Stomach (tissue), 8 donors: ENCODE measurements at regions not wholly inside any gene's neighbourhood (a gene's known extent, or its start where the extent isn't known, plus 50 kb on each side); places are given as distances from the start of the nearest gene placed in this dataset.

Source experiments
- DNase-seq, 2 donors: peaks; one replicate each; pipeline versions ENCODE4 v3.0.0 to v3.0.0-alpha.2; 2013 to 2019
- H3K27ac ChIP-seq, 5 donors: fragments of 200-600 bp in 4 of 5; sonication (generic) in 4 of 5; one replicate each; pipeline ENCODE4 v1.5.1; 2013 to 2019; ENCODE audit warnings: mild to moderate bottlenecking in 1 of 5, moderate library complexity in 1 of 5
- H3K27me3 ChIP-seq, 3 donors: fragments of 200-600 bp; sonication (generic); one replicate each; pipeline ENCODE4 v1.5.1; 2017 to 2019; ENCODE audit warnings: mixed run types in 1 of 3
- H3K36me3 ChIP-seq, 4 donors: fragments of 200-600 bp; sonication (generic); 1 replicate in 3 of 4; 2 replicates in 1 of 4; pipeline ENCODE4 v1.5.1; 2016 to 2019
- H3K4me1 ChIP-seq, 4 donors: fragments of 200-600 bp; sonication (generic); one replicate each; pipeline ENCODE4 v1.5.1; 2016 to 2019
- H3K4me3 ChIP-seq, 4 donors: fragments of 200-600 bp; sonication (generic) in 3 of 4; one replicate each; pipeline ENCODE4 v1.5.1; 2016 to 2019; ENCODE audit warnings: mild to moderate bottlenecking in 1 of 4
- H3K9me3 ChIP-seq, 4 donors: fragments of 200-600 bp; sonication (generic); one replicate each; pipeline ENCODE4 v1.5.1; 2016 to 2019
- CTCF ChIP-seq, 7 experiments: fragments of 450-650 bp in 4 of 7; fragments of 200-600 bp in 3 of 7; sonication (generic) in 3 of 7; IDR thresholded peaks; one replicate each; pipeline ENCODE4 v1.5.1; 2016 to 2019; ENCODE audit warnings: antibody characterized with exemption in 7 of 7, control low read depth in 2 of 7, mild to moderate bottlenecking in 1 of 7
- EP300 ChIP-seq: sonication (generic); formaldehyde crosslinking; IDR thresholded peaks from one replicate; pipeline ENCODE4 v1.6.1; 2017; ENCODE audit warnings: antibody characterized with exemption
- POLR2A ChIP-seq, 4 donors: fragments of 450-650 bp; IDR thresholded peaks; one replicate each; pipeline ENCODE4 v1.6.1; 2016; ENCODE audit warnings: antibody characterized with exemption in 4 of 4, control low read depth in 2 of 4, mild to moderate bottlenecking in 1 of 4, moderate library complexity in 1 of 4
- POLR2AphosphoS5 ChIP-seq, 3 donors: sonication (generic); formaldehyde crosslinking; IDR thresholded peaks; one replicate each; pipeline ENCODE4 v1.6.1; 2016; ENCODE audit warnings: antibody characterized with exemption in 3 of 3
- WGBS, 5 donors: extraction: QIAGEN DNeasy Blood & Tissue Kit in 3 of 5; methylation state at CpG; one replicate each; pipeline versions ENCODE4 v1.1.5 to v1.1.7; 2013 to 2018; 5-methylcytosine and 5-hydroxymethylcytosine counted together
- intact Hi-C: fragments of 100-400 bp; cut with DNase I; formaldehyde crosslinking; loops from one replicate; pipeline ENCODE4 v1.15.1; 2023; ENCODE audit warnings: low total_unique reads
- donor health status: healthy with polysubstance abuse.
- donor health status: Bipolar disorder and iron deficiency.
- donor health status: healthy.

GRCh38 chr10:120138689-120139088, 246.2 kb downstream of the SEC23IP start:
- H3K4me1 ChIP-seq, result no peaks in the 10 kb centered on the region
- no peak overlapping the region for H3K27ac ChIP-seq
- no peaks in the 10 kb centered on the region for H3K9me3 ChIP-seq
- 57 to 74% (median 65%) methylated on average over 3 of the region's 3 CpGs for WGBS, 5 donors
- H3K27me3 ChIP-seq, result peaks cover 0 to 2% (median 0%) of the 10 kb centered on the region in 3 donors
- H3K36me3 ChIP-seq, result no peaks in the 10 kb centered on the region
- TF ChIP-seq EP300, result no peak
- TF ChIP-seq CTCF (IDR thresholded peaks at IDR 0.05), result no peak
- no peak for TF ChIP-seq POLR2A (IDR thresholded peaks at IDR 0.05)
- no peak for TF ChIP-seq POLR2AphosphoS5 (IDR thresholded peaks at IDR 0.05)
- no peak for DNase-seq
- intact Hi-C loops, result no loop called here
- H3K4me3 ChIP-seq, result no peak overlapping the region

- Histone ChIP-seq H3K9me3 (no peaks in the 10 kb centered on the region), H3K4me1 (no peaks in the 10 kb centered on the region), H3K27ac (no peak overlapping the region), H3K36me3 (no peaks in the 10 kb centered on the region), H3K27me3 (peaks cover 0 to 14% (median 0%) of the 10 kb centered on the region in 3 donors), H3K4me3 (no peak overlapping the region)
- intact Hi-C loops, result no loop called here
- 37 to 58% (median 46%) methylated on average over 5 of the region's 5 CpGs for WGBS, 5 donors
- TF ChIP-seq CTCF (IDR thresholded peaks at IDR 0.05) (no peak), POLR2AphosphoS5 (IDR thresholded peaks at IDR 0.05) (no peak), EP300 (no peak), POLR2A (IDR thresholded peaks at IDR 0.05) (no peak)
- DNase-seq, result no peak
These were observed 252.6 kb downstream of the SEC23IP start for GRCh38 chr10:120145107-120145506.

GRCh38 chr10:120156614-120157274, 264.2 kb downstream of the SEC23IP start:
- H3K4me3 ChIP-seq, result no peak overlapping the region
- H3K9me3 ChIP-seq, result no peaks in the 10 kb centered on the region
- intact Hi-C loops, result no loop called here
- H3K27me3 ChIP-seq, result no peaks in the 10 kb centered on the region
- DNase-seq, result no peak
- no peaks in the 10 kb centered on the region for H3K36me3 ChIP-seq
- TF ChIP-seq POLR2AphosphoS5 (IDR thresholded peaks at IDR 0.05) (no peak), CTCF (IDR thresholded peaks at IDR 0.05) (no peak), EP300 (no peak), POLR2A (IDR thresholded peaks at IDR 0.05) (no peak)
- no peak overlapping the region for H3K27ac ChIP-seq
- 56 to 64% (median 61%) methylated on average over 5 of the region's 5 CpGs for WGBS, 5 donors
- no peaks in the 10 kb centered on the region for H3K4me1 ChIP-seq

- Histone ChIP-seq H3K4me1 (no peaks in the 10 kb centered on the region), H3K27me3 (no peaks in the 10 kb centered on the region), H3K36me3 (no peaks in the 10 kb centered on the region), H3K4me3 (no peak overlapping the region), H3K9me3 (no peaks in the 10 kb centered on the region), H3K27ac (no peak overlapping the region)
- DNase-seq, result no peak
- intact Hi-C loops, result no loop called here
- WGBS, 5 donors, result 38 to 58% (median 50%) methylated on average over 1 of the region's 1 CpG
- TF ChIP-seq EP300, result no peak
These were observed 268.6 kb downstream of the SEC23IP start for GRCh38 chr10:120161111-120161510.

GRCh38 chr10:120162471-120162870, 269.9 kb downstream of the SEC23IP start:
- no peaks in the 10 kb centered on the region for H3K27me3 ChIP-seq
- no peaks in the 10 kb centered on the region for H3K4me1 ChIP-seq
- intact Hi-C loops, result no loop called here
- WGBS, 5 donors, result 86 to 92% (median 90%) methylated on average over 4 of the region's 4 CpGs
- DNase-seq, result no peak
- no peaks in the 10 kb centered on the region for H3K36me3 ChIP-seq
- H3K27ac ChIP-seq, result no peak overlapping the region
- no peak overlapping the region for H3K4me3 ChIP-seq
- H3K9me3 ChIP-seq, result no peaks in the 10 kb centered on the region
- TF ChIP-seq EP300 (no peak), POLR2A (IDR thresholded peaks at IDR 0.05) (no peak), POLR2AphosphoS5 (IDR thresholded peaks at IDR 0.05) (no peak), CTCF (IDR thresholded peaks at IDR 0.05) (no peak)
